NCI-H1417 (cell line): ENCODE measurements at regions not wholly inside any gene's neighbourhood (a gene's known extent, or its start where the extent isn't known, plus 50 kb on each side); places are given as distances from the start of the nearest gene placed in this dataset.

Source experiments
- DNase-seq, 3 experiments: peaks; one replicate each; lab custom pipeline; 2025; lab: John Stamatoyannopoulos, UW

DNA sequence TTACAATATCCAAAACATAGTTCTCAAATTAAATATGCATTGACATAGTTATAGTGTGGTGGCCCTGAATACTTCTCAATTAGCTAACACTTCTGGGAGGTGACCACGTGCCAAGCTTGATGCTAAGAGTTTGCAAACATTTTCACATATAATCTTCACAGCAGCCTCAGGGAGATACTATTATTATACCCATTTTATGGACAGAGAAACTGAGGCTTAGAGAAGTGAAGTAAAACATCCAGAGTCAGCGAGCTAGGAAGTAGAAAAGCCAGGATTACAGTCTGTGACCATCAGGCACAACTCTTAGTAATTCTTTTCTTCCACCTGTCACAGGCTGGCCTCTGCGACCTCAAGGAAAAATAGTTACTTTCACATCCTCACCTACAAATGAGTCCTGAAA lies 102.2 kb upstream of the IRX6 start:
- DNase-seq: no peak

DNA sequence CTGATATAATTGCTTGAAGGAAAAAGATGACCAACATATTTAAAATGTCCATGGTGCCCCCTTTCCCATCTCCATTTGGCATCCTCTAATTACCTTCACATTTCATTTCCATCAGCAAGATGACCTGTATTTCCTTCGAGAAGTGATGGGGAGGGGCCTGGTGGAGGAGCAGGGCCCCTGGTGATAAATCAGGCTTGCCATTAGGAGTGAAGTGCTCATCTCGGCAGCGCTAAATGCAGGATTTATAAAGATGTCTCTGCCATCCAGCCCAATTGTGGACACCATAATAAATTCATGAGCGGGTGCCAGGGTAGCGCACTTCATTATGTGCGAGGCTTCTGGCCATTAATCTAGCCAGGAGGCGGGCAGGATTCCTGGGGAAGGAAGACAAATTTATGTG lies 101.5 kb upstream of the IRX6 start:
- peak in 1 of 3 experiments; percentile 43 for DNase-seq

DNA sequence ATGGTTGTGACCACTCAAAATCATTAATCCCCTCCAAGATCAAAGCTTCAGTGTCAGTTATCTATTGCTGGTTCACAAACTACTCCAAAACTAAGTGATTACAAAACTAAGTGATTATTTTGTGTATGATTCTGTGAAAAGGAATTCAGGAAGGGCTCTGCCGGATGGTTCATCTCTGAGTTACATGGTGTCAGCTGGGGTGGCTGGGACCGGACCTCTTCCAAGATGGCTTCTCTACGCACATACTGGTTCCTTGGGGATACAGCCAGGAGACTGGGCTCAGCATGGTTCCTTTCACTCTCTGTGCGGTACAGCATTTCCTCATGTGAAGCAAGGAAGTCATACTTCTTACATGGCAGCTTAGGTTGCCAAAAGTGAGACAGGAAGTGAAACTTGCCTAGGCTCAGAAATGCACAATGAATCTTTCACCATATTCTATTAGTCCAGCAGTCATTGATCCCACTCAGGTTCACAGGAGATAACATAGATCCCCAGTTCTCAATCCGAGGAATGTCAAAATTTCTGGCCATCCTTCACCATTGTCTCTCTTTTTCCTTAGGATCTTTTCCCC lies 97.9 kb upstream of the IRX6 start:
- DNase-seq: no peak

DNA sequence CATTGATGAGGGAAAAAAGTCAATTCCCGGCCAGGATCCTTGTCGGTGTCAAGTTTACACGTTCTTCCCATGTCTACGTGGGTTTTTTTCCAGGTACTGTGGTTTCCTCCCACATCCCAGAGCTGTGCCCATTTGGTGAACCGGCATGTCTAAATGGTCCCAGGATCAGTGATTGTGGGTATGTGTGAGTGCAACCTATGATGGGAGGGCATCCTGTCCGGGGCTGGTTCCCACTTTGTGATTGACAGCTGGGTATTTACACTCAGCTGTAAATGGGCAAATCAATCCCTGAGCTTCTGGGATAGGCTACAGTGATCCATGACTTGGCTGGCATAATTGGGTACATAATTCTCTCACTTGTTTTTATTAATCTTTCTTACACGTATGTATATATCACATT lies 91.2 kb upstream of the IRX6 start:
- DNase-seq: no peak

DNA sequence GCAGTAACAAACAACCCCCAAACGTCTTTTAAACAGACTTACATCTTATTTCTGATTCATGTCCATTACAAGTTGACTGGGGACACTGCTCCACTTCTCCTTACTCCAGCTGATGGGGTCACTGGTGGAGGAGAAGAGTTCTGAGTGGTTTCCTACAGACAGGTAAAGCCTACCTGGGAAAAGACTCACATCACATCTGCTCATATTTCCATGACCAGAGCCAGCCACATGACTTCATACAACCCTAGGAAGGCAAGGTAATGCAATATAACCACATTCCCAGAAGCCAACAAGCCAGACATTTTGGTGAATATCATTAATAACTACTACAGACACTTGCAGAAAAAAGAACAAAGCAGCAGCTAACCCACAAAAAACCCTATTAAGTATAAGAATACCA lies 90.5 kb upstream of the IRX6 start:
- DNase-seq: no peak

DNA sequence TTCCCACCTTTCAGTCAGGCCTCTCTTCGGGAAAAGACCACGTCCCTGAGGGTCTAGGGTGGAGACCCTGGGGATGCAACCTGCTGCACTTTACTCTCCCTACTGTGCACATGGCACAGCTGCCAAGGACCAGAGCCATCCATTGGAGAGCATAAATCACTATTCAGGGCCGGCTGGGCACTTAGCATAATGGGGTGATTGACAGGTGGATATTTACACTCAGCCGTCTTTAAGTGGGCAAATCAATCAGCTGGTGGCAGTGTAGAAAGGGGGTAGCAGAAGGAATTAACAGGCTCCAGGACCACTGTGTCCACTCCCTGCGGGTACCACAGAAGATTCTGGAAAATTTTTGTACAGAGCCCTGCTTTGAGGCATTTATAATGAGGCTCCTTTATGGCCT lies 87.3 kb upstream of the IRX6 start:
- DNase-seq: peak in 1 of 3 experiments; percentile 27

DNA sequence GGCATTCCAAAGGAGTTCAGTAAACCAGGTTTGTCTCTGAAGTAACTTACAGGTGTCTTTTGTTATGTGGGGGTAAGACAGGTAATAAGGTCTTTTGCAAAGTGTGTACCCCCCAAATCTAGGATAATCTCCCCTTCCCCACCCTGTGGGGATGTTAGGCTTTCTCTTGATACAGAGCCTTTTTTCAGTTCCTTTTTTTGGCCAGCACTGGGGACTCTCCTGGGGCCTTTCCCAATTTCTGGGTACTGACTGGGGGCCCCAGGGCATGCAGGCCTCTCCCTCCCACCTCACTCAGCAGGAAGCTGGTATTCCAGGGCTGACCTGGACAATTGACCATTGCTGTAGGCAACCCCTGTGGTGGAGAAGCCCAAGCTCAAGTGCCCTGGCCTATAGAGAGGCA lies 84.3 kb upstream of the IRX6 start:
- DNase-seq: no peak

DNA sequence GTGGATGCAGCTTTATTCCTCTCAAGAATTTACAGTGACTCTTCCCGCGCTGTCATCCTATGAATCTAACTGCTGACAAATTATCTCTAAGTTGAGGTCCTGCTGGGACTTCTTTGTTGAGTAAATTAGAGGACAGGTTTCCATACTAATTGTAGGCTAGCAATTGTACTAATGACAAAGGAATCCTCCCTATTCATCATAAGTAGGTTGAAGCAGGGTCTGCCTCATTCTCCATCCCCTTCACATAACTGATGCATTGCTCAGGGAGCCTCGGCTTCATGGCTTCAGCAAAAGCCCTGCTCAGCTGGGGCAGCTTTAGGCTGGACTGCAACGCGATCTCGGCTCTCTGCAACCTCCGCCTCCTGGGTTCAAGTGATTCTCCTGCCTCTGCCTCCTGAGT lies 83.1 kb upstream of the IRX6 start:
- DNase-seq: peak in 2 of 3 experiments; percentile 23 to 80

DNA sequence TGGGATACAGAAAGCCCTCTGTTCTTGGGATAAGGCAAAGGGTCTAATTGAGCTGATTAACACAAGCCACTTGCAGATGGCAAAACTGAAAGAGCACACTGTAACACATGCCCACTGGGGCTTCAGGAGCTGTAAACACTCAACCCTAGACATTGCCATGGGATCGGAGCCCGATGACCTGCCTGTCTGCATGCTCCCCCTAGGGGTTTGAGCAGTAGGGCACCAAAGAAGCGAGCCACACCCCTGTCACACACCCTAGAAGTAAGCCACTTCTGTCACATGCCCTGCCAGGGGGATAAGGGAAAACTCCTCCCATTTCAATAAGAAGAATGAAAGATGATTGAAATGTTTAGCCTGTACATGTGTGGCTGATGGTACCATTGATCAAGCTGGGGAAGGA lies 81.3 kb upstream of the IRX6 start:
- no peak for DNase-seq

DNA sequence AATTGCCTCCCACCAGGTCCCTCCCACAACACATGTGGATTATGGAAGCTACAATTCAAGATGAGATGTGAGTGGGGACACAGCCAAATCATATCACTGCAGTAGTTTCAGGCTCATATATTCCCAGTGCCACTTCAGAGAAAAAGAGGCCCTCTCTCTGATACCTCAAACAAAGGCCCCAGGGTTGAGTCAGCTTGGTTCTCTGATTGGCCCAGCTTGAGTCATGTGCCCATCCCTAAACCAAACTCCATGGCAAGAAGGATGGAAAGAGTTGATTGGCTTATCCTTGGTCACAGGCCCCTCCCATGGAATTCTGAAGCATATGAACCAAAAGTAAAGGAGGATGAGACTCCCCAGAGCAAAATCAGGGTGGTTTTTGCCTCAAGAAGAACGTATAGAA lies 75.9 kb upstream of the IRX6 start:
- DNase-seq: no peak

DNA sequence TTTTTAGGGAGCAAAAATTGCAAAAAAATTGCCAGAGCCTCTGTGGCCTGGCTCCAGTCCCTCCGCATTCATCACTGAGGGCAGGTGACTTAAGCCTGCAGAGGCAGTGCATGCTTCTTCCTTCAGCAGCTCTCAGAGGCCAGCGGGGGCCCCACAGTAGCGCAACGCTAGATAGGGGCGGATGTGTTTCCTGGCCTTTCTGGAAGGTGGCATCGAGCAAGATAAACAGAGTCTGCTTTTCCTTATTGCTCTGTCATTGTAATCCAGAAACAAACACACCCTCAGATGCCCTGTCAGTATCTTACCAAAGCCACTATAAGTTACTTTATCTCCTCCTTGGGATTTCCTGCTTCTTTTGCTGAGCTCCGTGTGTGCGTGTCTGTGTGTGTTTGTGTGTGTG lies 75.5 kb upstream of the IRX6 start:
- DNase-seq: no peak

DNA sequence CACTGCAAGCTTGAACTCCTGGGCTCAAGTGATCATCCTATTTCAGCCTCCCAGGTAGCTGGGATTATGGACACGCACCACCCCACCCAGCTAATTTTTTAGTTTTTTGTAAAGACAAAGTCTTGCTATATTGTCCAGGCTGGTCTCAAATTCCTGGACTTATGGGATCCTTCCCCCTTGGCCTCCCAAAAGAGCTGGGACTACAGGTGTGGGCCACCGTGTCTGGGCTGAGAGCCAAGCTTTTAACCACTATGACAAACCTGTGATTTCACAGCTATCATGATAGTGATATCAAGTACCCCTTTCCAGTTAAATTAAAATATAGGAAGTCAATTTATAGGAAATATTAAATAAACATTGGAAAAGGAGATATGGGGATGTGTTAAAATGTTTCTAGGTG lies 74.6 kb upstream of the IRX6 start:
- no peak for DNase-seq

DNA sequence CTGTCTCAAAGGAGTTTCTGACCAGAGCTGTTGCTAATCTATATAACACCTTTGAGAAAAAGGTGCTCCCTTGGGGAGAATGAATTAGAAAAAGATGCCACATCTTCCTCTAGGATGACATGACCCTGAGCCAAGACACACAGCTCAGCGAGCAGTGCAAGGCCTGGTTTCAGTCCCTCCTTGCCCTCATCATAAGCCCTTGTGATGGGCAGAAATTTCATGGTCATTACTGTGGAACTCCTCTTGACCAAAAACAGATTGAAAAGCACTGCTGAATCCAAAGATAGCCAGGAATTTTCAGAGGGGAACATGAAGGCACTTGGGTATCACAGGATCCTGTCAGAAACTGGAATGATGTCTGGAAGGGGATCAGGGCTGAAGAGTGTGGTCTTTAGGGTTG lies 74.1 kb upstream of the IRX6 start:
- DNase-seq: no peak

DNA sequence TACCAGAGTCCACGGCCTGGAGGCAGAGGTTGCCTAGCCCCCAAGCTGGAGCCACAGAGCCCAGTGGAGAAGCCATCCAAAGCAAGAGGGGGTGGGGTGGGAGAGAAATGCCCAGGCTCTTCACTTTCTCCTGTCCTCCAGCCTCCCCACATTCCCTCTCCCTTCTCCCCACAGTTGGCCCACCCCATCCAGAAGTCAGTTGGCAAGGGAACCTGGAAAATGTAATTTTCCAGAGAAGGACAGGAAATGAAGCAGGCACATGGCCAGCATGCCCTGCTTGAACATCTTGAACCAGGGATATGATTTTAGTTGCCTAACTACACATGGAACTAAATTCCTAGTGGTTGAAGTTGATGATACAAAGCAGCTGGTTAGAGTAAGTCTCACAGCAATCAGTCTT lies 73.3 kb upstream of the IRX6 start:
- DNase-seq: no peak

DNA sequence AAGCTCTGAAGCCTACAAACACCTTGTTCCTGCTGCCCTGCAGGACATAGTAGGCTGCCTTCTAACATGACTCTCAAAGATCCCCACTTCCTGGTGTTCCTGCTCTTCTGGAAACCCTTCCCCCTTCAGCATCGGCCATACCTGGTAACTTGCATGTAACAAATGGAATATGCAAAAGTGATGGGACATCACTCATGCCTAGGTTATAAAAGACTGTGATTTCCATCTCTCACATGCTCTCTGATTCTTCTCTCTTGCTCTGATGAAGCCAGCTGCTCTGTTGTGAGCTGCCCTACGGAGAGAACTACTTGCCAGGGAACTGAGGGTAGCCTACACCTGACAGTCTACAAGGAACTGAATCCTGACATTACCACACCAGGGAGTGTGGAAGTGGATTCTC lies 72.9 kb upstream of the IRX6 start:
- DNase-seq: no peak

DNA sequence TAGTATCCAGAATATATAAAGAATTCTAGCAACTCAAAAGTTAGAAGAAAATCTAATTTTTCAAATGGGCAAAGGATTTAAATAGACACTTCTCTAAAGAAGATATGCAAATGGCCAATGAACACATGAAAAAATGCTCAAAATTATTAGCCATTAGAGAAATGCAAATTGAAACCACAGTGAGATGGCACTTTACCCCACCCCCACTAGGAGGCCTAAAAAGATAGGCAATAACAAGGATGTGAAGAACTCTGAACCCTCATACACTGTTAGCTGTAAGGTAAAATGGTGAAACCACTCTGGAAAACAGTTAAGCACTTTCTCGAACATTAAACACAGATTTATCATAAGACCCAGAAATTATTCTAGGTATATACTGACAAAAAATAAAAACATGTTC lies 71.4 kb upstream of the IRX6 start:
- no peak for DNase-seq

DNA sequence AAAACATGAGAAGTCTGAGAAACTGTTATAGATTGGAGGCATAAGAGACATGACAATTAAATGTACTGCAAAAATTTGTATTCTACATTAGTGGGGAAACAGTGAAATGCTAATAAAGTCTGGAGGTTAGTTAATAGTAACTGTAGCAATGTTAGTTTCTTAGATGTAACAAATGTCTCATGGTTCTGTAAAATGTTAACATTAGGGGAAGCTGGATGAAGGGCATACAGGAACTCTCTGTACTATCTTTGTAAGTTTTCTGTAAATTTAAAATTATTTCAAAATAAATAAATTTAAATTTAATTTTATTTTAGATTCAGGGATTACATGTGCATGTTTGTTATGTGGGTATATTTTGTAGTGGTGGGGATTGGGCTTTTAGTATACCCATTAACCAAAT lies 70.0 kb upstream of the IRX6 start:
- no peak for DNase-seq

DNA sequence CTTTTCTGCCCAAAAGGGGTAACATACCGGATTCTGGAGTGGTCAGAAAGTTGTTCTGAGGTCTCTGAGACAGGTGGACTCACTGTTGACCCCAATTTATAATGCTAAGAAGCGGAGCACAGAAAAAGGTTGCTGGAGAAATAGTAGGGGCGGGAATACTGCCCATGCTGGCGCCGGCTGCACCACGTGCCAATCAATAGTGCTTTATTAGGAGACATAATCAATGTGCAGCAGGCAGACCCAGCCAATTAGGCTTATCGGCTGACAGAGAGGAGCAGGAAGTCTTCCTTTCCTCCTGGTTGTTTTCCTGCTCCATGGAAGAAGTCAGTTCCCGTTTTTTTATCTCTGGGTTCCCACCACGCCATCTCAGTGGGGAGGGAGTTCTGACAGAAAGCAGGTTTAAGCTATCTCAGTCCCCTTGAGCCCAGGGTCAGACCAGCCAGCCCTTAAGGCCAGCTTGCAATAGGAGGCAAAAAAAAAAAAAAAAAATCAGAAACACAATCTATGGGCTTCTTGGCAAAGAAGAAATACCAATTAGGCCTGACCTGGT lies 68.2 kb upstream of the IRX6 start:
- no peak for DNase-seq

DNA sequence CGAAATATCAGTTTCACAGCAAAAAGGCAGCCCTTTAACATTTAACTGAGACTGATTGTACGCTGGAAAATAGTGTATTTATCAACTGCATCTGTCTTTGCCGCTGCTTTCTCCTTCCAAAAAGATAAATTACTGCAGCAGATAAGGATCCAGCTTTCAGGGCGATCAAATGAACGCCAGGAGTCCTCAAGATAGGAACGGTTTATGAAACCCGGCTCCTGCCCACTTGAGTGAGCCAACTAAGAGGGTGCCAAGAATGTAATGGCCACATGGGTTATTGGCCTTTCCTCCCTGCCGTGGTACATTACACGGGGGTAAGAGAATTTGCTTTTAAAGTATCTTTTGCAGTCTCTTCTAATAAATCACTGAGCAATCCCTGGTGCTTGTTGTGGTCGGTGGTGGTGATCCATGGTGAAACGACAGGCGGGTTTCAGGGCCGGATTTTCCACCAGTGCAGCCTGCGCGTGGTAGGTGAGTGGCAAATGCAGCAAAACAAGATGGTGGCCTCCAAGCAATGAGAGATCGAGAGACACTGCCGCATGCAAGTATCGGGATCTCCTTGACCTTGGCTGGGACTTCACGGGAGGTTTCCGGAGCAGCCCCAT lies 67.5 kb upstream of the IRX6 start:
- DNase-seq: no peak

DNA sequence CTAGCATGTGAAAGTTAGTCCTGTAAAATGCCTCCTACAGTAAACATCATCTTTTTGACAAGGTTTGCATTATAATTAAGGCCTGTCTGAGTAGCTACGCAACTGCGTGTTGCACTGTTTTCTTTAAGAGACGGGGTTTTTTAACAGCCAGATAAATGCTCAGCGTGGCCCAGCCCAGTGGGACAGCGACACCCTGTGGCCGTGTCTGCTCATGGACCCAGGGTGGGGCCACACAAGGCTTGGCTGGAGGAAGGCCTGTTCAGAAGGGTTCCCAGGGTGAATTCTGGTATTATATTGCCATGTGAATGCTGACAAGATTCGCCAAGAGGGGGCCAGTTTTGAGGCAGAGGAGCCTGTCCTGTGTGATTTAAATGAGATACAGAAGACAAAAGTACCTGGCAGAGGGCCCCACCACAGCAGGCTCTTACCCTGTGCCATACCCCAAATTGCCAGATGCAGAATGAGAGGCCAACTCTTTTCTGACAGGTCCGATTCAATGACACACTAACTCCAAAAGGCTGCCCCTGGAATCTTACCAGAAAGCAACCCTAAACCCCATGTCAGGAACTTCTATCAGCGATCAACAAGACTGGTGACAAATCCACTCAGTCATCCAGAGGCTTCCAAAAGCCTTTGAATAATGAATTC lies 65.9 kb upstream of the IRX6 start:
- peak in 1 of 3 experiments; percentile 3 for DNase-seq

DNA sequence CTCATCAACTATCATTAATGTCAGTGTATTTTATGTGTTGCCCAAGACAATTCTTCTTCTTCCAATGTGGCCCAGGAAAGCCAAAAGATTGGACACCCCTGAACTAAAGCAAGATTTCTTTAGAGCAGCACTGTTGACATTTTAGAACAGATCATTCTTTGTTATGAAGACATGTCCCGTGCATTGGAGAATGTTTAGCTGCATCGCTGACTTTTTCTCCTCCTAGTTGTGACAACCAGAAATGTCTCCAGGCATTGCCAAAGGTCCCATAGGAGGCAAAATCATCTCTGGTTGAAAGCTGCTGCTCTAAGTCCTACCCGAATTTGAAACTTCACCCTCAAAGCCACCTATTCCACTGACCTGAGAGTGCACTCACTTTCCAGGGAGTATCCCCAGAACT lies 62.7 kb upstream of the IRX6 start:
- DNase-seq: no peak

DNA sequence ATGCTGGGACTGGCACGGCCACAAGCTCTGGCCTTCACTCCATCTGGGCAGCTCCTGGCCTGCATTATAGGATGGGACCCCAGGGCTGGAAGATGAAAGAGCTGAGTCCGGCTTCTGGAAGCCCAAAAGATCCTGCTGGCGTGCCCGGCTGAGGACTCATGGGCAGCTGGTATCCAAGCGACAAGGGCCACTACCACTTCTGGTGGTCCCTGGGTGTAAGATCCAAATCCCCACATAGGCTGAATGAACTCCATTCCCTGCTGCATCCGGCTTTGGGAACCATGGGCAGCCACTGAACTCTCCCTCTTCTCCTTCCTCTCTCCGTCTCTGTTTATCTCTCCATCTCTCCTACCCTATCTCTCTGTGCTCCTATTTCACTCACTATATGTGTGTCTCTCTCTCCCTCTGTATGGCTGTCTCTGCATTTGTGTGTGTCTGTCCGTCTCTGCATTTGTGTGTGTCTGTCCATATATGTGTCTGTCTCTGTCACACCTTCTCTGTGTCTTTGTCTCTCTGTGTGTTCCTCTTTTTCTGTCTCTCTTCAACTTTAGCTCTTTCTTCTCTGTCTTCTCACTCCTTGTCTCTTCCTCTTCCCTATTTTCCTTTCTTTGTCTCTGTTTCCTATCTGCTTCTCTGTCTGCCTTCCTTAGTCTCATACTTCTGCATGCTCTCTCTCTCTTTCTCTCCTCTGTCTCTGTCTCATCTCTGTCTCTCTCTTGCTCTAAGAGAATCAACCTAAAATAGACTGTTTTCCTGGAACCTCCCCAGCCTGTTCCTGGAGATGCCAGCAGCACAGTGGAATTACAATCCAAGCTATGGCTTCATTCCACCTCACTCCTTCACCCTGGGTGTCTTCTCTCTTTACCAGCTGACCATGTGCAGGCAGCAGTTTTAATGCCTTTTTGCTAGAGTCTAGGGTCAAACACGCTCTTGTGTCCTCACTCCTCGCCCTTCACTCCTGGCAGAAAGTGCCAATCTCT lies 60.4 kb upstream of the IRX6 start:
- no peak for DNase-seq
